HCT116 (cell line): ENCODE measurements at regions not wholly inside any gene's neighbourhood (a gene's known extent, or its start where the extent isn't known, plus 50 kb on each side); places are given as distances from the start of the nearest gene placed in this dataset.

Source experiments
- ATAC-seq: fragments of 200-7000 bp; cut with Tn5 transposase; 2 replicates; pipeline ENCODE4 v1.9.1; 2020; ENCODE audit warnings: mild to moderate bottlenecking, moderate library complexity
- BruUV-seq: library from RNA; stranded (reverse); fragments of 400-500 nt; replicated peaks from 2 replicates; lab custom pipeline; 2021; lab: Mats Ljungman, UMichigan
- CTCF ChIA-PET: fragments of 300-600 bp; sonication (Branson Sonifier 250); formaldehyde crosslinking; loops from one replicate; lab custom pipeline; 2021; ENCODE audit warnings: antibody characterized with exemption; lab: Charles Lee
- POLR2A ChIA-PET: fragments of 300-600, 350-600 bp; sonication (Branson Sonifier 250); formaldehyde crosslinking; loops from one replicate; lab custom pipeline; 2021; ENCODE audit warnings: antibody characterized with exemption; lab: Charles Lee
- RAD21 ChIA-PET, 2 experiments: fragments of 300-600 bp; sonication (Branson Sonifier 250); formaldehyde crosslinking; loops; one replicate each; lab custom pipeline; 2023; ENCODE audit warnings: low total read pairs in 2 of 2; ENCODE audit not compliant: uncharacterized antibody in 2 of 2, unreplicated experiment in 2 of 2, low non-redundant PET in 1 of 2; lab: Charles Lee
- DNase-seq: peaks from one replicate; pipeline ENCODE4 v3.0.0-alpha.2; 2010; ENCODE audit warnings: low read depth, low spot score
- H2AFZ ChIP-seq: fragments of 200-600 bp; shearing (Covaris generic), sonication (generic); 2 replicates; pipeline ENCODE4 v1.6.1; 2017; ENCODE audit warnings: low read depth, mixed run types, mixed read lengths, antibody characterized with exemption, low read length; ENCODE audit not compliant: poor library complexity, severe bottlenecking
- H3K27ac ChIP-seq: 2 replicates; pipeline ENCODE4 v1.5.1; 2012; ENCODE audit warnings: low read depth, low read length
- H3K27me3 ChIP-seq: fragments of 200-600 bp; sonication (generic); 2 replicates; pipeline ENCODE4 v1.6.1; 2016; ENCODE audit warnings: mixed run types, low read length, mixed read lengths; ENCODE audit not compliant: insufficient read depth
- H3K36me3 ChIP-seq, 2 experiments: fragments of 200-500 bp in 1 of 2; fragments of 200-600 bp in 1 of 2; sonication (Bioruptor generic) in 1 of 2; sonication (generic) in 1 of 2; 2 replicates each; pipeline versions ENCODE4 v1.5.1 to v1.6.1; 2014 to 2016; ENCODE audit warnings: low read length in 2 of 2, inconsistent platforms in 1 of 2, mixed read lengths in 1 of 2, mixed run types in 1 of 2; ENCODE audit not compliant: insufficient read depth in 2 of 2, control insufficient read depth in 1 of 2
- H3K4me1 ChIP-seq, 2 experiments: fragments of 200-600 bp in 1 of 2; sonication (generic) in 1 of 2; 2 replicates each; pipeline versions ENCODE4 v1.5.1 to v1.6.1; 2012 to 2017; ENCODE audit warnings: low read length in 2 of 2, inconsistent platforms in 1 of 2, mild to moderate bottlenecking in 1 of 2, mixed read lengths in 1 of 2, mixed run types in 1 of 2, moderate library complexity in 1 of 2; ENCODE audit not compliant: insufficient read depth in 2 of 2, control insufficient read depth in 1 of 2
- H3K4me2 ChIP-seq: fragments of 200-600 bp; sonication (generic); 2 replicates; pipeline ENCODE4 v1.6.1; 2017; ENCODE audit warnings: mixed run types, low read length, mixed read lengths
- H3K4me3 ChIP-seq, 2 experiments: fragments of 200-600 bp in 1 of 2; sonication (generic) in 1 of 2; replicated peaks in 1 of 2; 2 replicates each; pipeline ENCODE4 v1.5.1; 2011 to 2016; ENCODE audit warnings: low read length in 2 of 2, control low read depth in 1 of 2, low read depth in 1 of 2, mild to moderate bottlenecking in 1 of 2, mixed read lengths in 1 of 2, mixed run types in 1 of 2
- H3K79me2 ChIP-seq: fragments of 200-600 bp; sonication (generic); 2 replicates; pipeline ENCODE4 v1.6.1; 2017; ENCODE audit warnings: mild to moderate bottlenecking, mixed run types, low read length, moderate library complexity, mixed read lengths; ENCODE audit not compliant: insufficient read depth
- H3K9ac ChIP-seq: fragments of 200-600 bp; sonication (generic); 2 replicates; pipeline ENCODE4 v1.6.1; 2016; ENCODE audit warnings: low read length, mixed read lengths
- H3K9me2 ChIP-seq: fragments of 200-600 bp; sonication (generic), shearing (Covaris generic); 2 replicates; pipeline ENCODE4 v1.6.1; 2017; ENCODE audit warnings: mixed run types, mild to moderate bottlenecking, moderate library complexity; ENCODE audit not compliant: insufficient read depth
- H3K9me3 ChIP-seq, 2 experiments: fragments of 200-500 bp in 1 of 2; fragments of 200-600 bp in 1 of 2; sonication (Bioruptor generic) in 1 of 2; sonication (generic) in 1 of 2; 2 replicates each; pipeline ENCODE4 v1.6.1; 2014 to 2017; ENCODE audit warnings: low read length in 2 of 2, mixed read lengths in 2 of 2, inconsistent platforms in 1 of 2, low read depth in 1 of 2, mild to moderate bottlenecking in 1 of 2, mixed run types in 1 of 2, moderate library complexity in 1 of 2; ENCODE audit not compliant: control insufficient read depth in 1 of 2, insufficient read depth in 1 of 2
- H4K20me1 ChIP-seq: fragments of 200-600 bp; sonication (generic), shearing (Covaris generic); 2 replicates; pipeline ENCODE4 v1.6.1; 2017; ENCODE audit warnings: mixed run types, mild to moderate bottlenecking, moderate library complexity; ENCODE audit not compliant: insufficient read depth
- ATF3 ChIP-seq: IDR thresholded peaks from 2 replicates; pipeline ENCODE4 v1.6.1; 2012
- CBX3 ChIP-seq: IDR thresholded peaks from 2 replicates; pipeline ENCODE4 v1.6.1; 2012; ENCODE audit warnings: low read depth
- CEBPB ChIP-seq: IDR thresholded peaks from 2 replicates; pipeline ENCODE4 v1.6.1; 2012; ENCODE audit warnings: low read depth
- CTCF ChIP-seq, 3 experiments: fragments of 200-600 bp in 1 of 3; sonication (generic) in 1 of 3; IDR thresholded peaks in 2 of 3; conservative IDR thresholded peaks in 1 of 3; 2 replicates each; pipeline ENCODE4 v1.5.1; 2012 to 2017; ENCODE audit warnings: low read depth in 2 of 3, low read length in 2 of 3, antibody characterized with exemption in 1 of 3, borderline replicate concordance in 1 of 3, control low read depth in 1 of 3, mild to moderate bottlenecking in 1 of 3, mixed read lengths in 1 of 3, mixed run types in 1 of 3, moderate library complexity in 1 of 3; ENCODE audit not compliant: insufficient read depth in 1 of 3
- EGR1 ChIP-seq: IDR thresholded peaks from 2 replicates; pipeline ENCODE4 v1.6.1; 2012; ENCODE audit warnings: low read depth
- ELF1 ChIP-seq: IDR thresholded peaks from 2 replicates; pipeline ENCODE4 v1.6.1; 2012; ENCODE audit warnings: low read depth, borderline replicate concordance
- EZH2 ChIP-seq: fragments of 200-600 bp; sonication (generic); IDR thresholded peaks from 2 replicates; pipeline ENCODE4 v1.6.1; 2017; ENCODE audit warnings: antibody characterized with exemption, mixed run types
- EZH2phosphoT487 ChIP-seq: fragments of 200-600 bp; IDR thresholded peaks from 2 replicates; pipeline ENCODE4 v1.6.1; 2018; ENCODE audit warnings: antibody characterized with exemption, borderline replicate concordance
- FOSL1 ChIP-seq: IDR thresholded peaks from 2 replicates; pipeline ENCODE4 v1.6.1; 2012; ENCODE audit warnings: low read depth
- JUND ChIP-seq: IDR thresholded peaks from 2 replicates; pipeline ENCODE4 v1.6.1; 2012
- MAX ChIP-seq: IDR thresholded peaks from 2 replicates; pipeline ENCODE4 v1.6.1; 2012
- POLR2AphosphoS5 ChIP-seq: IDR thresholded peaks from 2 replicates; pipeline ENCODE4 v1.6.1; 2011; ENCODE audit warnings: mild to moderate bottlenecking, low read depth, low read length, moderate library complexity
- RAD21 ChIP-seq: IDR thresholded peaks from 2 replicates; pipeline ENCODE4 v1.6.1; 2012; ENCODE audit warnings: low read depth, mild to moderate bottlenecking
- SIN3A ChIP-seq: IDR thresholded peaks from 2 replicates; pipeline ENCODE4 v1.6.1; 2012; ENCODE audit warnings: low read depth
- SP1 ChIP-seq: IDR thresholded peaks from 2 replicates; pipeline ENCODE4 v1.6.1; 2012; ENCODE audit warnings: low read depth
- ZBTB33 ChIP-seq: IDR thresholded peaks from 2 replicates; pipeline ENCODE4 v1.6.1; 2011; ENCODE audit warnings: mild to moderate bottlenecking, low read length, moderate library complexity; ENCODE audit not compliant: insufficient replicate concordance; ENCODE audit errors: extremely low read depth
- ZNF274 ChIP-seq: fragments of 200-500 bp; sonication (Bioruptor generic); IDR thresholded peaks from 2 replicates; pipeline ENCODE4 v1.6.1; 2014; ENCODE audit warnings: mild to moderate bottlenecking, low read depth, low read length, inconsistent platforms
- intact Hi-C: fragments of 100-400 bp; cut with micrococcal nuclease; formaldehyde crosslinking; loops from 2 replicates; pipeline ENCODE4 v1.10.0; 2022

GRCh38 chr6:147116056-147116455 lies 88.2 kb upstream of the STXBP5 start (continued):
- no peak for TF ChIP-seq ZNF274
- TF ChIP-seq EGR1: no peak
- TF ChIP-seq ZBTB33: no peak
- TF ChIP-seq SP1: no peak
- no peak for TF ChIP-seq JUND
- no peak for TF ChIP-seq SIN3A

- CTCF ChIA-PET: no interaction called here
- H3K36me3 ChIP-seq: no peaks in the 10 kb centered on the region
- TF ChIP-seq ATF3: no peak
- TF ChIP-seq EZH2phosphoT487: no peak
- no peak for TF ChIP-seq JUND
- TF ChIP-seq CTCF (IDR thresholded peaks at IDR 0.05 in 2 of 3, conservative IDR thresholded peaks at IDR 0.05 in 1 of 3; ENCODE audit: borderline replicate concordance in 1 of 3, insufficient read depth in 1 of 3, low read depth in 2 of 3, low read length in 2 of 3): no peak
- no peak for TF ChIP-seq MAX
- TF ChIP-seq FOSL1: no peak
- no peak for TF ChIP-seq POLR2AphosphoS5
- no peak for TF ChIP-seq SIN3A
- TF ChIP-seq ELF1: no peak
- no peak for TF ChIP-seq CBX3
- TF ChIP-seq ZNF274: no peak
- no peak for TF ChIP-seq ZBTB33
- TF ChIP-seq SP1: no peak
- no peak for TF ChIP-seq RAD21
- TF ChIP-seq EZH2: no peak
- no peak for TF ChIP-seq CEBPB
- no peak for DNase-seq
- no peaks in the 10 kb centered on the region for H4K20me1 ChIP-seq
- H3K27ac ChIP-seq: no peak overlapping the region
- POLR2A ChIA-PET: no interaction called here
- H3K4me1 ChIP-seq: no peaks in the 10 kb centered on the region
- H3K79me2 ChIP-seq: no peaks in the 10 kb centered on the region
- no peak for ATAC-seq
- no peak overlapping the region for H3K4me2 ChIP-seq
- H3K9ac ChIP-seq: no peak overlapping the region
- no peaks in the 10 kb centered on the region for H3K9me3 ChIP-seq
- no peak overlapping the region for H3K4me3 ChIP-seq
- no peak overlapping the region for H2AFZ ChIP-seq
- intact Hi-C loops: no loop called here
- no peaks in the 10 kb centered on the region for H3K27me3 ChIP-seq
- no TSS peak for BruUV-seq
- no peaks in the 10 kb centered on the region for H3K9me2 ChIP-seq
- RAD21 ChIA-PET: no interaction called here
Measured at GRCh38 chr6:147117011-147117410, 87.2 kb upstream of the STXBP5 start.
